Psoas muscle (tissue), 7 donors: ENCODE measurements at regions not wholly inside any gene's neighbourhood (a gene's known extent, or its start where the extent isn't known, plus 50 kb on each side); places are given as distances from the start of the nearest gene placed in this dataset.

Experiments used
- ATAC-seq, 4 donors: fragments of 200-7000 bp; cut with Tn5 transposase; one replicate each; pipeline ENCODE4 v1.9.1; 2020; ENCODE audit warnings: moderate library complexity in 3 of 4, mild to moderate bottlenecking in 2 of 4
- DNase-seq, 2 donors: peaks; one replicate each; pipeline ENCODE4 v3.0.0-alpha.2; 2020
- H3K27ac ChIP-seq: fragments of 200-600 bp; one replicate; pipeline ENCODE4 v1.8.0; 2022
- H3K27me3 ChIP-seq, 3 donors: fragments of 200-600 bp in 1 of 3; one replicate each; pipeline versions ENCODE4 v1.6.1 to v1.8.0; 2013 to 2022; ENCODE audit warnings: low read length in 2 of 3, mild to moderate bottlenecking in 2 of 3, moderate library complexity in 1 of 3; ENCODE audit not compliant: insufficient read depth in 3 of 3
- H3K36me3 ChIP-seq, 2 donors: fragments of 200-600 bp in 1 of 2; one replicate each; pipeline versions ENCODE4 v1.6.1 to v1.8.0; 2013 to 2022; ENCODE audit warnings: low read depth in 1 of 2, mild to moderate bottlenecking in 1 of 2, moderate library complexity in 1 of 2; ENCODE audit not compliant: insufficient read depth in 1 of 2
- H3K4me1 ChIP-seq: fragments of 200-600 bp; one replicate; pipeline ENCODE4 v1.8.0; 2022
- H3K4me3 ChIP-seq: fragments of 200-600 bp; one replicate; pipeline ENCODE4 v1.8.0; 2022; ENCODE audit warnings: mild to moderate bottlenecking
- H3K9me3 ChIP-seq: fragments of 200-600 bp; one replicate; pipeline ENCODE4 v1.8.0; 2022
- CTCF ChIP-seq: fragments of 200-600 bp; IDR thresholded peaks from one replicate; pipeline ENCODE4 v1.8.0; 2022; ENCODE audit warnings: antibody characterized with exemption
- whole genome bisulfite sequencing, 3 donors: extraction: QIAGEN DNeasy Blood & Tissue Kit; methylation state at CpG; one replicate each; pipeline versions ENCODE4 v1.1.6 to v1.1.7; 2013; 5-methylcytosine and 5-hydroxymethylcytosine counted together
- intact Hi-C, 2 donors: fragments of 100-400 bp; cut with DNase I; formaldehyde crosslinking; loops; one replicate each; pipeline versions ENCODE4 v1.11.0 to v1.14.2; 2022
- donor health status: healthy with polysubstance abuse.
- donor health status: DM: no; HTN: no; CAD: no; lungs with moderate emphysema.
- donor health status: Bipolar disorder and iron deficiency.
- donor health status: healthy.
- donor health status: DM: yes; HTN: yes; CAD: no.
- donor health status: DM: no; HTN: no; CAD: no.
- donor health status: DM: yes; HTN: yes; CAD: no.

- no peak for ATAC-seq
- no peaks in the 10 kb centered on the region for H3K4me1 ChIP-seq
- no peak overlapping the region for H3K4me3 ChIP-seq
- intact Hi-C loops = no loop called here
- 94 to 96% (median 94%) methylated on average over 2 of the region's 2 CpGs for WGBS, 3 donors
- no peaks in the 10 kb centered on the region for H3K9me3 ChIP-seq
- no peak overlapping the region for H3K27ac ChIP-seq
- H3K27me3 ChIP-seq = no peaks in the 10 kb centered on the region
- DNase-seq = no peak
- TF ChIP-seq CTCF = no peak
- no peaks in the 10 kb centered on the region for H3K36me3 ChIP-seq
Observed at GRCh38 chr2:195538937-195539336, 118.1 kb upstream of the SLC39A10 start.

- 94 to 96% (median 95%) methylated on average over 3 of the region's 3 CpGs for WGBS, 3 donors
Observed at GRCh38 chr2:195537811-195538210, 119.2 kb upstream of the SLC39A10 start.

GRCh38 chr2:195536906-195537305 lies 120.1 kb upstream of the SLC39A10 start:
- 61 to 77% (median 72%) methylated on average over 2 of the region's 2 CpGs for WGBS, 3 donors
- ATAC-seq (no peak), DNase-seq (no peak)
- Histone ChIP-seq H3K27me3 (no peaks in the 10 kb centered on the region), H3K4me3 (no peak overlapping the region), H3K4me1 (no peaks in the 10 kb centered on the region), H3K9me3 (no peaks in the 10 kb centered on the region), H3K36me3 (no peaks in the 10 kb centered on the region), H3K27ac (no peak overlapping the region)
- no peak for TF ChIP-seq CTCF
- intact Hi-C loops = no loop called here

More at GRCh38 chr2:195537811-195538210, 119.2 kb upstream of the SLC39A10 start:
- Histone ChIP-seq H3K27me3 (no peaks in the 10 kb centered on the region), H3K9me3 (no peaks in the 10 kb centered on the region), H3K4me1 (no peaks in the 10 kb centered on the region), H3K36me3 (no peaks in the 10 kb centered on the region), H3K27ac (no peak overlapping the region), H3K4me3 (no peak overlapping the region)
- DNase-seq = no peak
- no peak for TF ChIP-seq CTCF
- ATAC-seq = no peak
- intact Hi-C loops = no loop called here

GRCh38 chr2:195535911-195536522 lies 121.0 kb upstream of the SLC39A10 start:
- H3K27ac ChIP-seq = no peak overlapping the region
- H3K36me3 ChIP-seq = no peaks in the 10 kb centered on the region
- no peaks in the 10 kb centered on the region for H3K9me3 ChIP-seq
- H3K4me1 ChIP-seq = no peaks in the 10 kb centered on the region
- no peak for TF ChIP-seq CTCF
- intact Hi-C loops = no loop called here
- DNase-seq (no peak), ATAC-seq (peak in 1 of 4 donors; percentile 46)
- no peak overlapping the region for H3K4me3 ChIP-seq
- WGBS, 3 donors = 85 to 87% (median 86%) methylated on average over 7 of the region's 7 CpGs
- no peaks in the 10 kb centered on the region for H3K27me3 ChIP-seq

GRCh38 chr2:195534971-195535370 lies 122.1 kb upstream of the SLC39A10 start:
- H3K9me3 ChIP-seq = no peaks in the 10 kb centered on the region
- no peak overlapping the region for H3K27ac ChIP-seq
- no peak for DNase-seq
- no peaks in the 10 kb centered on the region for H3K27me3 ChIP-seq
- no peak for TF ChIP-seq CTCF
- H3K4me1 ChIP-seq = no peaks in the 10 kb centered on the region
- intact Hi-C loops = no loop called here
- no peaks in the 10 kb centered on the region for H3K36me3 ChIP-seq
- H3K4me3 ChIP-seq = no peak overlapping the region
- 82 to 87% (median 84%) methylated on average over 1 of the region's 1 CpG for WGBS, 3 donors
- no peak for ATAC-seq
